Liver (tissue), 3 donors: ENCODE measurements at regions not wholly inside any gene's neighbourhood (a gene's known extent, or its start where the extent isn't known, plus 50 kb on each side); places are given as distances from the start of the nearest gene placed in this dataset.
"Not testable (repeated sequence)": the region's sequence is repeated elsewhere in the genome, so short reads cannot be mapped to it uniquely, and the experiment has no call there.

Source experiments
- HNF4G ChIP-seq: IDR thresholded peaks from 2 replicates; pipeline ENCODE4 v1.6.1; 2016; ENCODE audit warnings: antibody characterized with exemption
- JUND ChIP-seq, 2 donors: IDR thresholded peaks; 2 replicates each; pipeline ENCODE4 v1.6.1; 2016; ENCODE audit warnings: antibody characterized with exemption in 2 of 2
- NR2F2 ChIP-seq: IDR thresholded peaks from 2 replicates; pipeline ENCODE4 v1.6.1; 2016; ENCODE audit warnings: antibody characterized with exemption
- RAD21 ChIP-seq, 2 donors: IDR thresholded peaks; 2 replicates each; pipeline ENCODE4 v1.6.1; 2016; ENCODE audit warnings: antibody characterized with exemption in 2 of 2, mild to moderate bottlenecking in 2 of 2
- RXRA ChIP-seq, 2 donors: IDR thresholded peaks; 2 replicates each; pipeline ENCODE4 v1.6.1; 2017 to 2018; ENCODE audit warnings: antibody characterized with exemption in 2 of 2, mild to moderate bottlenecking in 1 of 2
- TAF1 ChIP-seq: conservative IDR thresholded peaks from 2 replicates; pipeline ENCODE4 v1.6.1; 2016; ENCODE audit warnings: antibody characterized with exemption, mild to moderate bottlenecking
- YY1 ChIP-seq: IDR thresholded peaks from 2 replicates; pipeline ENCODE4 v1.6.1; 2016; ENCODE audit warnings: antibody characterized with exemption, mild to moderate bottlenecking
- TF ChIP-seq, protein P1 (sequence below): IDR thresholded peaks from 2 replicates; pipeline ENCODE4 v1.6.1; 2016; ENCODE audit warnings: antibody characterized with exemption
- TF ChIP-seq, protein P2 (sequence below): fragments of 150-350 bp; IDR thresholded peaks from 2 replicates; pipeline ENCODE4 v1.5.1; 2017; ENCODE audit warnings: improper control_type of control experiment, low read depth, low read length; ENCODE audit not compliant: missing input control
- TF ChIP-seq, protein P3 (sequence below): IDR thresholded peaks from 2 replicates; pipeline ENCODE4 v1.6.1; 2016; ENCODE audit warnings: antibody characterized with exemption, mild to moderate bottlenecking
- TF ChIP-seq, protein P4 (sequence below): IDR thresholded peaks from 2 replicates; pipeline ENCODE4 v1.6.1; 2016; ENCODE audit warnings: antibody characterized with exemption
- donor health status: healthy.
- donor health status: healthy.

DNA sequence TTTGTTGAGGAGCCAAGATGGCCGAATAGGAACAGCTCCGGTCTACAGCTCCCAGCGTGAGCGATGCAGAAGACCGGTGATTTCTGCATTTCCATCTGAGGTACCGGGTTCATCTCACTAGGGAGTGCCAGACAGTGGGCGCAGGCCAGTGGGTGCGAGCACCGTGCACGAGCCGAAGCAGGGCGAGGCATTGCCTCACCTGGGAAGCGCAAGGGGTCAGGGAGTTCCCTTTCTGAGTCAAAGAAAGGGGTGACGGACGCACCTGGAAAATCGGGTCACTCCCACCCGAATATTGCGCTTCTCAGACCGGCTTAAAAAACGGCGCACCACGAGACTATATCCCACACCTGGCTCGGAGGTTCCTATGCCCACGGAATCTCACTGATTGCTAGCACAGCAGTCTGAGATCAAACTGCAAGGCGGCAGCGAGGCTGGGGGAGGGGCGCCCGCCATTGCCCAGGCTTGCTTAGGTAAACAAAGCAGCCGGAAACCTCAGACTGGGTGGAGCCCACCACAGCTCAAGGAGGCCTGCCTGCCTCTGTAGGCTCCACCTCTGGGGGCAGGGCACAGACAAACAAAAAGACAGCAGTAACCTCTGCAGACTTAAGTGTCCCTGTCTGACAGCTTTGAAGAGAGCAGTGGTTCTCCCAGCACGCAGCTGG lies 417.7 kb upstream of the POU3F2 start:
- TF ChIP-seq, protein P1, sequence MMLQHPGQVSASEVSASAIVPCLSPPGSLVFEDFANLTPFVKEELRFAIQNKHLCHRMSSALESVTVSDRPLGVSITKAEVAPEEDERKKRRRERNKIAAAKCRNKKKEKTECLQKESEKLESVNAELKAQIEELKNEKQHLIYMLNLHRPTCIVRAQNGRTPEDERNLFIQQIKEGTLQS: not testable (repeated sequence)
- TF ChIP-seq, protein P2, sequence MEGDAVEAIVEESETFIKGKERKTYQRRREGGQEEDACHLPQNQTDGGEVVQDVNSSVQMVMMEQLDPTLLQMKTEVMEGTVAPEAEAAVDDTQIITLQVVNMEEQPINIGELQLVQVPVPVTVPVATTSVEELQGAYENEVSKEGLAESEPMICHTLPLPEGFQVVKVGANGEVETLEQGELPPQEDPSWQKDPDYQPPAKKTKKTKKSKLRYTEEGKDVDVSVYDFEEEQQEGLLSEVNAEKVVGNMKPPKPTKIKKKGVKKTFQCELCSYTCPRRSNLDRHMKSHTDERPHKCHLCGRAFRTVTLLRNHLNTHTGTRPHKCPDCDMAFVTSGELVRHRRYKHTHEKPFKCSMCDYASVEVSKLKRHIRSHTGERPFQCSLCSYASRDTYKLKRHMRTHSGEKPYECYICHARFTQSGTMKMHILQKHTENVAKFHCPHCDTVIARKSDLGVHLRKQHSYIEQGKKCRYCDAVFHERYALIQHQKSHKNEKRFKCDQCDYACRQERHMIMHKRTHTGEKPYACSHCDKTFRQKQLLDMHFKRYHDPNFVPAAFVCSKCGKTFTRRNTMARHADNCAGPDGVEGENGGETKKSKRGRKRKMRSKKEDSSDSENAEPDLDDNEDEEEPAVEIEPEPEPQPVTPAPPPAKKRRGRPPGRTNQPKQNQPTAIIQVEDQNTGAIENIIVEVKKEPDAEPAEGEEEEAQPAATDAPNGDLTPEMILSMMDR: not testable (repeated sequence)
- TF ChIP-seq, protein P3, sequence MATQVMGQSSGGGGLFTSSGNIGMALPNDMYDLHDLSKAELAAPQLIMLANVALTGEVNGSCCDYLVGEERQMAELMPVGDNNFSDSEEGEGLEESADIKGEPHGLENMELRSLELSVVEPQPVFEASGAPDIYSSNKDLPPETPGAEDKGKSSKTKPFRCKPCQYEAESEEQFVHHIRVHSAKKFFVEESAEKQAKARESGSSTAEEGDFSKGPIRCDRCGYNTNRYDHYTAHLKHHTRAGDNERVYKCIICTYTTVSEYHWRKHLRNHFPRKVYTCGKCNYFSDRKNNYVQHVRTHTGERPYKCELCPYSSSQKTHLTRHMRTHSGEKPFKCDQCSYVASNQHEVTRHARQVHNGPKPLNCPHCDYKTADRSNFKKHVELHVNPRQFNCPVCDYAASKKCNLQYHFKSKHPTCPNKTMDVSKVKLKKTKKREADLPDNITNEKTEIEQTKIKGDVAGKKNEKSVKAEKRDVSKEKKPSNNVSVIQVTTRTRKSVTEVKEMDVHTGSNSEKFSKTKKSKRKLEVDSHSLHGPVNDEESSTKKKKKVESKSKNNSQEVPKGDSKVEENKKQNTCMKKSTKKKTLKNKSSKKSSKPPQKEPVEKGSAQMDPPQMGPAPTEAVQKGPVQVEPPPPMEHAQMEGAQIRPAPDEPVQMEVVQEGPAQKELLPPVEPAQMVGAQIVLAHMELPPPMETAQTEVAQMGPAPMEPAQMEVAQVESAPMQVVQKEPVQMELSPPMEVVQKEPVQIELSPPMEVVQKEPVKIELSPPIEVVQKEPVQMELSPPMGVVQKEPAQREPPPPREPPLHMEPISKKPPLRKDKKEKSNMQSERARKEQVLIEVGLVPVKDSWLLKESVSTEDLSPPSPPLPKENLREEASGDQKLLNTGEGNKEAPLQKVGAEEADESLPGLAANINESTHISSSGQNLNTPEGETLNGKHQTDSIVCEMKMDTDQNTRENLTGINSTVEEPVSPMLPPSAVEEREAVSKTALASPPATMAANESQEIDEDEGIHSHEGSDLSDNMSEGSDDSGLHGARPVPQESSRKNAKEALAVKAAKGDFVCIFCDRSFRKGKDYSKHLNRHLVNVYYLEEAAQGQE: not testable (repeated sequence)
- TF ChIP-seq TAF1; NR2F2; JUND (IDR thresholded peaks at IDR 0.05); RXRA (IDR thresholded peaks at IDR 0.05); RAD21 (IDR thresholded peaks at IDR 0.05); YY1; HNF4G: not testable (repeated sequence)
- TF ChIP-seq, protein P4, sequence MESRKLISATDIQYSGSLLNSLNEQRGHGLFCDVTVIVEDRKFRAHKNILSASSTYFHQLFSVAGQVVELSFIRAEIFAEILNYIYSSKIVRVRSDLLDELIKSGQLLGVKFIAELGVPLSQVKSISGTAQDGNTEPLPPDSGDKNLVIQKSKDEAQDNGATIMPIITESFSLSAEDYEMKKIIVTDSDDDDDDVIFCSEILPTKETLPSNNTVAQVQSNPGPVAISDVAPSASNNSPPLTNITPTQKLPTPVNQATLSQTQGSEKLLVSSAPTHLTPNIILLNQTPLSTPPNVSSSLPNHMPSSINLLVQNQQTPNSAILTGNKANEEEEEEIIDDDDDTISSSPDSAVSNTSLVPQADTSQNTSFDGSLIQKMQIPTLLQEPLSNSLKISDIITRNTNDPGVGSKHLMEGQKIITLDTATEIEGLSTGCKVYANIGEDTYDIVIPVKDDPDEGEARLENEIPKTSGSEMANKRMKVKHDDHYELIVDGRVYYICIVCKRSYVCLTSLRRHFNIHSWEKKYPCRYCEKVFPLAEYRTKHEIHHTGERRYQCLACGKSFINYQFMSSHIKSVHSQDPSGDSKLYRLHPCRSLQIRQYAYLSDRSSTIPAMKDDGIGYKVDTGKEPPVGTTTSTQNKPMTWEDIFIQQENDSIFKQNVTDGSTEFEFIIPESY: not testable (repeated sequence)
